Forelimb muscle (tissue), 1 donor: ENCODE measurements at regions not wholly inside any gene's neighbourhood (a gene's known extent, or its start where the extent isn't known, plus 50 kb on each side); places are given as distances from the start of the nearest gene placed in this dataset.
"Not testable (repeated sequence)": the region's sequence is repeated elsewhere in the genome, so short reads cannot be mapped to it uniquely, and the experiment has no call there.

ENCODE experiments used
- DNase-seq: peaks from one replicate; pipeline ENCODE4 v3.0.0-alpha.2; 2013; ENCODE audit warnings: low read depth

DNA sequence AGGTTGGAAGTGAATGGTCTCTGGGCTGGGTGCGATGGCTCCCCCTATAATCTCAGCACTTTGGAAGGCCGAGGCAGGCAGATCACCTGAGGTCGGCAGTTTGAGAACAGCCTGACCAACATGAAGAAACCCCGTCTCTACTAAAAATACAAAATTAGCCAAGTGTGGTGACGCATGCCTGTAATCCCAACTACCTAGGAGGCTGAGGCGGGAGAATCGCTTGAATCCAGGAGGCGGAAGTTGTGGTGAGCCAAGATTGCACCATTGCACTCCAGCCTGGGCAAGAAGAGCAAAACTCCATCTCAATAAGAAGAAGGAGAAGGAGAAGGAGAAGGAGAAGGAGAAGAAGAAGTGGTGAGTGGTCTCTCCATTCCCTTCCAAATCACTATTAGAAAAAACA, 434.0 kb downstream of the CD83 start:
- DNase-seq, result not testable (repeated sequence)

DNA sequence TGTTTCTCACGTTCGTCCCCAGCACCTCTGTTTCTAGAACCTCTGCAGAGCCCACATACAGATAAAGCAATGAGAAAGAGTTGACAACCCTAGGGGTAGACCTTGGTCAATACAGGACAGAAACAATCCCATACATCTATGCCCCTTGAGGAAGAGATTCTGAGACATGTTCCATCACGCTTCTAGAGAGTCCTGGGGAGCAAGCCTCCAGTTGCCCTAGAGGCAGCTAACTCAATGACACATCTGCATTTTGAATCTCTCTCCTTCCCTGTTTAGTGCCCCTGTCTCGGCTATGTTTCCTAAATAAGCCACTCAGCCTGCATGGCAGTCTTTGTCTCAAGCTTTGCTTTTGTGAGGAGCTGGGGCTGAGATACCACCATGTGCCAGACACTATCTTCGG, 435.3 kb downstream of the CD83 start:
- no peak for DNase-seq

DNA sequence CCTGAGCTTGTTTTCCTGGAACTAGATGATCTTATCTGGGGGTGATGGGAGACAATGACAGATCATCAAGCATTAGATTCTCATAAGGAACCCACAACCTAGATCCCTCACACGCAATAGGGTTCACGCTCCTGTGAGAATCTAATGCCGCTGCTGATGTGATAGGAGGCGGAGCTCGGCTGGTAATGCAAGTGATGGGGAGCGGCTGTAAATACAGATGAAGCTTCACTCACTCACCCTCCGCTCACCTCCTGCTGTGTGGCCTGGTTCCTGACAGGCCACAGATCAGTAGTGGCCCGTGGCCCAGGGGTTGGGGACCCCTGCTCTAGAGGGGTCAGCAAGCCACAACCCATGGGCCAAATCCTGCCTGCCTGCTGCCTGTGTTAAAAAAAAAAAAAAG, 435.9 kb downstream of the CD83 start:
- no peak for DNase-seq

DNA sequence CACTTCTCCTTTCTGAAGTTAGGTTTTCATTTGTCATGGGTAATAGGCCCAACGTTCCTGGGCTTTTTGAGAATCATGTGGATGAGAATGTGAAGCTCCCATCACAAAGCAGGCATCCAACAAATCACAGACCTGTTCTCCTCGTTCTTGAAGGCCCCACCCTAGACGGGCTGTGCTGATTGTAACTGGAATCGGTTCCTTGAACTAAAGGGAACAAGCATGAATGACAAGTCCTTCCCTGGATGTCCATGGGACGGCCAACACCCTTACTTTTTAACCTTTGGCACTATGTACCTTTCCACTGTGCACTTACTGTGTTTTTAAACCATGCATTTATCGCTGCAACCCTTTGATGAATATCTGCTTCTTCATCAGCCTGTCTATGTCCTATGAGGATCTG, 438.2 kb downstream of the CD83 start:
- DNase-seq, result no peak

DNA sequence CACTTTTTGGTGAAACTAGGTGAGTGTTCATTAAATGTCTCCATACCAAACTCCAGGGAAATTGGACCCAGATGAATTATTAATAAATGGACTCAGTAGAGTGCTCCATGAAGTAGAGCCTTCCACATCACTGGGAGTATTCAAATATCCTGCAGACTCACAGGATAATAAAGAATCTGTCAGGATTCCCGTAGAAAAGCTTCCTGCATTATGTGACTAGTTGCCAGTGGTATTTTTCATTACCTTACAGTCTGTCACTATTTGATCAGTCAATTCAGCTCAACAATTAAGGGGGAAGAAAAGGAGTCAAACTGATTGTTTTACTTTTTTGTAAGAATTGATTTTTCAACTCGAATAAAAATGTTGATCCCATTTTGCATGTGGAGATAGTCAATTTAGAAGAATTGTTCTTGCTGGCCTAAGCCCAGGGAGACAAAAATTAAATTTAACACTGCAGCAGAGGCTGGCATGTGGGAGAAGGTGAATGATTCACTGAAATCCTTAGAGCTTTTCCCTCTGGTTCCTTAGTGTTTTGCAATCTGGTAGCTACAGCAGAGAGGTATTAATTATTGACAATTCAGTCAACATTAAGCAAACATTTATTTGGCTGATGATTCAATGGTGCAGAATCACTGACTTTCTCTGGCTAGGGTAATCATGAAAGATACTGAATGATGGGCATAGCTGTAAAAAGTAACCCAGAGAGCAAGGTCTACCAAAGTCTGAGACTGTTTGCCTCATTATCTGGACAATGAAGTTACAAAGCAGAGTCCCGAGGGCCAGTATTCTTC, 442.4 kb downstream of the CD83 start:
- no peak for DNase-seq

DNA sequence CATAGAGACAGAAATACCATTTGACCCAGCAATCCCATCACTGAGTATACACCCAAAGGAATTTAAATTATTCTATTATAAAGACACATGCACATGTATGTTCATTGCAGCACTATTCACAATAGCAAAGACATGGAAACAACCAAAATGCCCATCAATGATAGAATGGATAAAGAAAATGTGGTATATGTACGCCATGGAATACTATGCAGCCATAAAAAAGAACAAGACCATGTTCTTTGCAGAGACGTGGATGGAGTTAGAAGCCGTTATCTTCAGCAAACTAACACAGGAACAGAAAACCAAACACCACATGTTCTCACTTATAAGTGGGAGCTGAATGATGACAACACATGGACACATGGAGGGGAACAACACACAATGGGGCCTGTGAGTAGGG, 444.0 kb downstream of the CD83 start:
- DNase-seq, result not testable (repeated sequence)

DNA sequence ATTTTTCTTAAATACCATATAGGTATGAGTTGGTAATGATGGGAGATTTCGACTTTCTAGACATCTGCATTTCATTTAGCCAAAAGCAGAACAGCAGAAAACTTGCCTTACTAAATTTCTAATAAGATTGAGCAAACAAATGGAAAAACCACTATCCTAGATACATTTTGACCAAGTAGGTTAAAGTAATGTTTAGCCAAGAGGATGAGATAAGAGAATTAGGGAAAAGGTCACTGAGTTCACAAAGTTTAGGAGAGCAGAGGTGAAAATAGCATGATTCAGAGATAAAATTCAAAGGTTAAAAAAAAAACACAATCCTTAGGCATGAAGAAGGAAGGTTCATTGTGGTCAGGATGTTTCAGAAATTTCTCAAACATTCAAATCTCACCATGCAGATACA, 450.3 kb downstream of the CD83 start:
- no peak for DNase-seq

DNA sequence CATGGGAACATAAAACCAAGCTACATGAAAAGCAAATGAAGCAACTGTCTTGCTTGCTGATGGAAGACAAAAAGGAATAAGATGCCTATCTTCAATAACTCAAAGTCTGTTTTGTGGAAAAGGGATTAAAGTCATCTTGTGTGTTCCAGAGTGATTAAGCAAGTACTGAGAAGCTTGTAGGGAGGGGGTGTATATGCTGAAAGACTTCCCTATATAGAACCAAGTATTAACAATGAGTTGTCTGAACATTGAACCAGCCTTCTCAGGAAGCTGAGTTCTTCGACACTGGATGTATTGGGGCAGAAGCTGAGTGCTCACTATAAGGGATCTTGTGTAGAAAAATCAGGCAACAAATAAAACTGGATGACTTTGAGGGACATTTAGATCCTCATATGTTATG, 451.8 kb downstream of the CD83 start:
- DNase-seq, result no peak

DNA sequence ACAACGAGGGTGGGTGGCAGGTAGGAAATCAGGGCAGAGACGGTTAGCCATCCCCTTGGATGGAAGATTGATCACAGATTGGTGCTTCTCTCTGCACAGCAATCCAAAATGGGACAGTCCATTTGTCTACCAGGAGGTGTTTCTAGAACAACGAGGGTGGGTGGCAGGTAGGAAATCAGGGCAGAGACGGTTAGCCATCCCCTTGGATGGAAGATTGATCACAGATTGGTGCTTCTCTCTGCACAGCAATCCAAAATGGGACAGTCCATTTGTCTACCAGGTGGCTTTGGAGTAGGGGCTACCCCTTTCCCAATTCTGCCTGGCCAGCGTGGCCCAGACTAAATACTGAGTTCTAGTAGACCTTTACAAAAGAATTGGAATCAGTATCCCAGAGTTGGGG, 452.3 kb downstream of the CD83 start:
- DNase-seq, result not testable (repeated sequence)

DNA sequence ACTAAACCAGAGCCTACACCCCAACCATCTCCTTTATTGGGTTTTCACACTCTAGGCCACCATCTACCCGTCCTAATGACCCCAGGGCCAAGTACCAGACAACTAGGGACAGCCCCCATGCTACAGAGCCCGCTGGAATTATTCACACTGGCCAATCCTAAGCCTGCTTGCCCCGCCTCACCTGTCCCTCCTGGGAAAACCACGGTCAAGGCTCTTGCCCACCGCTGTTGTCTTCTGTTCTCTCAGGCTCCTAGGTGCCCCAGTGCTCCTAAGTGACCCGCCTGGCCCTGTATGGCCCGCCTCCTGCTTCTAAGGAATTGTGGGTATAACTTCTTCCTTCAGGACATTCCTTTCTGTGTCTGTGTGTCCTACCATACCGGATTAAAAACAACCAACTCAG, 453.4 kb downstream of the CD83 start:
- DNase-seq, result no peak

DNA sequence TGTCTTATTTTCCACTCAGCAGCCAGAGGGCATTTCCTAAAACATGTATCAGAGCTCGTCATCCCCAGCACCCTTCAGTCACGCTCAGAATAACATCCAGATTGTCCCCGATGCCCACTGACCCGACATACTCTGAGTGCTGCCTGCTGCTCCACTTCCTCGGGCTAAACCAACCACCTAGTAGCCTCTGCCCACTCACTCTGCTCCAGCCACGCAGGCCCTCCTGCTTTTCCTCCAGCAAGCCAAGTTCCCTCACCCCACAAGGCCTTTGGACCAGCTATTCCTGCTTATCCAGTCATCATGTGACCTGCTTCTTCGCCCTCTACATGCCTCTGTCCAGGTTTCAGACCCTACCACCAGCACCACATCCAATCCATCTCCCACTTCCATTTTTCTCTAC, 454.2 kb downstream of the CD83 start:
- no peak for DNase-seq

DNA sequence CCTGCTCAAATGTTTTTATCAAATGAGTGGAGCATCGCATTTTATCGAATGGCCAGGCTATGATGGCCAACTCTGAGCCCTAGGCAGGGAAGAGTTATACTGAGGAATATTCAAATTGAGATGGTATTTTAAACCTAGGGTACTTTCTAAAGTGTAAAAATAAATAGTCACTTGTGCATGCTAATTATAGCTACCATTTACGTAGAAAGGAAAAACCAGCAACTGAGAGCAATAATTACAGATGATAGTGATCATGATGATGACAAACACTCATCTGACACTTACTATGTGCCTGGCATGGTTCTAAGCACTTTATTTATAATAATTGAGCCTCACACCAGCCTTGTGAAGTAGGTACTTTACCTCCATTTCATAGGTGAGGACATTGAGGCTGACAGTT, 455.7 kb downstream of the CD83 start:
- no peak for DNase-seq

DNA sequence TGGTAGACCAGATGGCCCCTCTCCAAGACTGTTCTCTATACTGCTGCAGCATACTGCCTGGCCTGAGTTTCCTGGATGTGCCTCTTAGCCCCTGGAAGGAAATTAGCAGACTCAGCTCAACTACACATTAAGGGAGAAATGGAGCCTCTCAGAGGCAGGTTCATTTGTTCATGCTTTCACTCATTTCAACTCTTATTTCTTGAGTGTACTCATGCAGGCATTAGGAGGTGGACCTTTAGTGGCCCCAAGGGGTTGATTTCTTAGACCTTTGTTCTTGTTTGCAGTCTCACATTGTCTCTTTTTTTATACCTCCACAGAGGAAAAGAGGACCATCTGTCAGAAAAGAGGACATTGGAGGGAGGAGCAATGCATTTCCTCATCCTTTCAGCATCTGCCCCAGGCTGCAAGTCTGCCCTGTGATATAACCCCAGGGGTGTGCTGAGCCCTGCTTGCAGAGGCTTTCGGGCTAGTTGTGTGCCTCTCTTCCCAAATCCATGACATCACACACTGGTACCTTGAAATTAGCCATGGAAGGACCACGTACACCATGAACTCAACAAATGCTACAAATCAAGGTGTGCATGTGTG, 456.2 kb downstream of the CD83 start:
- DNase-seq, result no peak

DNA sequence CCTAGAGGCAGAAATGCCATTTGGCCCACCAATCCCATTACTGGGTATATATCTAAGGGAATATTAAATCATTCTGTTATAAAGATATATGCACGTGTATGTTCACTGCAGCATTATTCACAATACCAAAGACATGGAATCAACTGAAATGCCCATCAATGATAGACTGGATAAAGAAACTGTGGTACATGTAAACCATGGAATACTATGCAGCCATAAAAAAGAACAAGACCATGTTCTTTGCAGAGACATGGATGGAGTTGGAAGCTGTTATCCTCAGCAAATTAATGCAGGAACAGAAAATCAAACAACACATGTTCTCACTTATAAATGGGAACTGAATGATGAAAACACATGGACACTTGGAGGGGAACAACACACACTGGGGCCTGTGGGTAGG, 458.4 kb downstream of the CD83 start:
- no peak for DNase-seq

DNA sequence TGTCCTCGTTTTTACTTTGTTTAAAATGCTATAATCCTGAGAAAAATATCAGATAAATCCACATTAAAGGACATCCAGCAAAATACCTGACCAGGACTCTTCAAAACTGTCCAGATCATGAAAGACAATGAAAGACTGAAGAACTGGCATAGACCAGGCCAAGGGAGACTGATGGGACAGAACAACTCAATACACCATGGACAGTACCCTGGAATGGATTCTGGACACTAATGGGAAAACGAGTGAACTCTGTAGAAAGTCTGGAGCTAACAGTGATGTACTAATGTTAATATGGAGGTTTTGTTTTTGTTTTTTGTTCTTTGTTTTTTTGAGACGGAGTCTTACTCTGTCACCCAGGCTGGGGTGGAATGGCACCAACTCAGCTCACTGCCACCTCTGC, 461.4 kb downstream of the CD83 start:
- DNase-seq, result no peak

DNA sequence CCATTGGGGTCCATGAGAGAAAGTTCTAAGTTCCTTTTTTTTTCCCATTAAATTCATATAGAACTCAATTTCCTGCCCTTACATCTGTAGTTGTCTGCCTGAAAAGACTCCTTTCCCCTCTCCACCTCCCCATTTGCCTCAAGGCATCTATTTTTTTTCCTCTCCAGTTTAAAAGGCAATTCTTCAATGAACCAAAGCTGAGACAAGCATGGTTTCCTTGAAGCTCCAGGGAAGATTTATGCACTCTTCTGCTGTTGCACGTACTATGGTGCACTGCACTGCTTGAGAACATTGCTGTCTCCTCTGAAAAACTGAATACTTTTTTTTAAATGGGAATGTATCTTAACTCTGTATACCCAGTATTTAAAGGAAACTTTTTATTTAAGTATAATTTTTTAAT, 465.2 kb downstream of the CD83 start:
- DNase-seq, result no peak

DNA sequence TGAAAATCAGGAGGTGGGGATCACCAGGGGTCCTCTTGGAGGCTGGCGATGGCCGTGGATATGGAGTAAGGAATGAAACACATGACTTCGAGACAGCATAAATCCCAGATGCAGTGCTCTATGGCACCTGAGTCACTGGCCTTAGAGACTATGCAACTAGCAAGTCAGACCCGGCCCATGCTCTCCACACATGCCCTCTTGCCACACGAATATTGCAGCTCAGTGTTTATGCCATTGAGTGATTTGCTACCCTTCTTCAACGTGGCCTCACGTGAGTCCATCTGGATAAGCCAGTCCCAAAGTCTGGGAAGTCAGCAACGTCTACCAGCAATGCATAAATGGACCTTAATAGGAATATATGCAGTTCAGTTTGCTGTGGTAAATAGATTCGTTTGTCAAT, 466.3 kb downstream of the CD83 start:
- DNase-seq, result no peak

DNA sequence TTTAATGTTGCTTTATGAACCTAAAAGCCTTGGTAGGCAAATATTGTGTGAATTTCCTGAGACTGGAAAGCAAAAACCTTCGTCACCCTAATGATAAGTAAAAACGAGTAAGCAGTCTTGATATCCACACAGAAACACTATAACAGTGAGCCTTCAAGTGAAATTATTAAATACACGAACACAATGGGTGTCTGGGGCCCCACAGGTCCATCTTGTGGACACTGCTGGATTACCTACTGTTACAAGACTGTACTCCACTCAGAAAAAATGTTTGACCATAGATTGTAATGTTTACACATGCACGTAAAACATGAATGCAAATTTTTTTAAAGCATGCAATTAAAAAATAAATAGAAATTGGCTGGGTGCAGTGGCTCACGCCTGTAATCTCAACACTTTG, 466.9 kb downstream of the CD83 start:
- no peak for DNase-seq

DNA sequence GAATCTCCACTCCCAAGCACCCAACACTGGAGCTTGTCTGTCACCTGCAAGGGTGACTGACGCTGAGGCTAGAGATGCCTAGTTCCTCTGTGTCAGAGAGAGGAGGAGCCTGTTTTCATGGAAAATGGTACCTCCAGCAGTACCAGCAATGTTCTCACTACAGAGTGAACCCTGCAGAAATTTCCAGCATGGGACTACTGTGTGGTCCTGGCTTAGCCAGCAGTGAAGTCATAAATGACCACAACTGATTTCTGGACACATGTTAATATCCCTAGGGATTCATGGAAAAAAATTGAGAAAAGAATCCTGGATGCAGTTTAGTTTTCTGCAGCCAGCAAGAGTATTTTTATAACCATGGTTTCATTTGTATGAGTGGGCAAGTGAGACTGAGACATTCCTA, 468.1 kb downstream of the CD83 start:
- no peak for DNase-seq

DNA sequence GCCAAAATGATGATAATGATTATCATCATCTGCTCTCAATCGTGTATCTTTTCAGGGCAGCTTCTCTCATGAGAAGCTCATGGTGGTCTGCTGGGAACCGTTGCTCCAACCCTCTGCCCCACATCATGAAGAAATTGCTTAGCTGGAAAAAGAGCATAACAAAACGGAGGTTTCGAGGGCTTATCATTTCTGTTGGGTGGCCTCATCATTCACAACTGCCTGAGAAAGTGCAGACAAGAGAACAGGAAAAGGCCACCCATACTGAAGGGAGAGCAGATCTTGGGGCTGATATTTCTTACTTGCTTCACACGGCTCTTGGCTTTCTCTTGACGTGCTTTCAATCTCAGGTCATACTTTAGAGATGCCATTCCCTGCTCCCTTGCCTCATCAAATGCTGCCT, 471.6 kb downstream of the CD83 start:
- DNase-seq, result no peak

DNA sequence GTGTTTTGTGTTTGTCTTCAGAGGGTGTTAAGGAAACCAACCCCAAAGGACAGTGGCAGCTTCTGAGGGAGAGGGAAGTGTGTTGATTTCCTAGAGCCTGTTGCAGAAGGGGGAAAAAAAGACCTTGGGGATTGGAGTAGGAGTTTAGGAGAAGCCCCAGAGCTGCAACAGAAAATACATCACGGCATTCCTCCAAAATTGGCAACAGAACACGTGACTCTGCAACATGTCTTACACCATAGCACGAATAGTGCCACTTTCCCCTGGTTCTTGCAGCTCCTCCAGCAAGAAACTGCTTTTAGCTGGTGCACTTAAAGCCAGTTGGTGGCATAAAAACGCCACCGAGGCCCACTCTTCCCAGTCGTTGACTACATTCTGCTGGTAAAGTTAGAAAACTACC, 473.0 kb downstream of the CD83 start:
- DNase-seq, result no peak

DNA sequence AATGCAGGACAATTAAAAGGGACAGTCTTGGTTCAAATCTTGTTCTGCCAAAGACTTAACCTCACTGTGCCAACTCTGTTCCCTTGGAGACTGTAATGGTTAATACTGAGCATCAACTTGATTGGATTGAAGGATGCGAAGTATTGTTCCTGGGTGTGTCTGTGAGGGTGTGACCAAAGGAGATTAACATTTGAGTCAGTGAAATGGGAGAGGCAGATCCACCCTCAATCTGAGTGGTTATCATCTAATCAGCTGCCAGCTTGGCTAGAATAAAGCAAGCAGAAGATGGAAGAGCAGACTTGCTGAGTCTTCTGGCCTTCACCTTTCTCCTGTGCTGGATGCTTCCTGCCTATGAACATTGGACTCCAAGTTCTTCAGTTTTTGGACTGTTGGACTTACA, 474.4 kb downstream of the CD83 start:
- DNase-seq, result no peak

DNA sequence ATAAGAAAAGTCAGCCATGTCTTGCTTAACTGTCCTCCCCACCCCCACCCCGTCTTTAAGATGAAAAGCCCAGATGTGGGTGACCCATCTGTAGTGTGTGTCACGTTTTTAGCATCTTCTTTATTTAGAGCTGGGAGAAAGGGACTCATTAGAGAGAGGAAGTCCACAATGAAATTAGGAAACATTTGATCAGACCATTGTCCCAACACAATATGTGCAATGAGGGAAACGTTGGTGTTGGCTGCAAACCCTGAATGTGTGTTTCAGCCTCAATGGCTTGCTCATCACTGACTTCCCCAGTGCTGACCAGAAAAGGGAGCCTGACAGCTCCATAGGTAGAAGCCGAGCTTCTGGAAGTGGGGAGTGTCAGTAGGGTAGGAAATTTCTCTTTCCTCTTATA, 475.7 kb downstream of the CD83 start:
- DNase-seq, result no peak

DNA sequence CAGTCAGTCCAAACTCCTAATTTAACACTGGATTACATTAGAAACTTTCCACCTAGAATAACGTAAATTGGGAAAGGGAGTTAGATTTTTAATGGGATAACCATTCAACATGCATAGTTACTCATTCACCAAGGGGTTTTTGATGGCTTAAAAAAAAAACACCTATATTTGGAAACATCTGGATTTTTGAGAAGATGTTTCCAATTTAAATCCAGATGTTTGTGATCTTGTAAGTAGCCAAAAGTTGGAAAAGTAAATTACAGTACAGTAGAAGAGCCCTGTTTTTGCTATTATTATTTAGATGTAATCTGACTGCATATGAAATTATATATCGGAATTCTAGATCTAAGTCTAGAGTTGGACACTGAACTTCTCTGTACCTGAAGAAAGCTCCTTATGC, 478.2 kb downstream of the CD83 start:
- DNase-seq, result no peak
